Mononuclear cell (primary cell): ENCODE measurements at regions not wholly inside any gene's neighbourhood (a gene's known extent, or its start where the extent isn't known, plus 50 kb on each side); places are given as distances from the start of the nearest gene placed in this dataset.
"Not testable (repeated sequence)": the region's sequence is repeated elsewhere in the genome, so short reads cannot be mapped to it uniquely, and the experiment has no call there.

Source experiments
- H3K27me3 ChIP-seq: 2 replicates; pipeline ENCODE4 v1.6.0; 2011; ENCODE audit warnings: low read length, control low read depth; ENCODE audit not compliant: insufficient read depth
- H3K4me1 ChIP-seq: 2 replicates; pipeline ENCODE4 v1.5.1; 2011; ENCODE audit warnings: mild to moderate bottlenecking, low read length, control low read depth; ENCODE audit not compliant: insufficient read depth
- H3K4me3 ChIP-seq: 2 replicates; pipeline ENCODE4 v1.5.1; 2011; ENCODE audit warnings: mild to moderate bottlenecking, low read length, moderate library complexity
- H3K9me3 ChIP-seq: 2 replicates; pipeline ENCODE4 v1.5.1; 2011; ENCODE audit warnings: low read depth, mild to moderate bottlenecking, control low read depth, low read length

GRCh38 chrX:66961665-66962064 lies 322.8 kb upstream of the EDA2R start:
- Histone ChIP-seq H3K4me1 (no peaks in the 10 kb centered on the region), H3K4me3 (no peak overlapping the region), H3K27me3 (no peaks in the 10 kb centered on the region), H3K9me3 (no peaks in the 10 kb centered on the region)

- no peaks in the 10 kb centered on the region for H3K9me3 ChIP-seq
- H3K27me3 ChIP-seq = no peaks in the 10 kb centered on the region
- no peaks in the 10 kb centered on the region for H3K4me1 ChIP-seq
- no peak overlapping the region for H3K4me3 ChIP-seq
These were observed 292.8 kb upstream of the EDA2R start for GRCh38 chrX:66931713-66932112.

- not testable (repeated sequence) for H3K4me3 ChIP-seq, H3K9me3 ChIP-seq, H3K27me3 ChIP-seq, H3K4me1 ChIP-seq
These were observed 291.6 kb upstream of the EDA2R start for GRCh38 chrX:66930516-66930915.

GRCh38 chrX:66920296-66920695 lies 281.4 kb upstream of the EDA2R start:
- H3K27me3 ChIP-seq = no peaks in the 10 kb centered on the region
- no peak overlapping the region for H3K4me3 ChIP-seq
- no peaks in the 10 kb centered on the region for H3K4me1 ChIP-seq
- no peaks in the 10 kb centered on the region for H3K9me3 ChIP-seq

- no peak overlapping the region for H3K4me3 ChIP-seq
- no peaks in the 10 kb centered on the region for H3K9me3 ChIP-seq
- H3K27me3 ChIP-seq = no peaks in the 10 kb centered on the region
- H3K4me1 ChIP-seq = no peaks in the 10 kb centered on the region
These were observed 280.5 kb upstream of the EDA2R start for GRCh38 chrX:66919280-66919832.

GRCh38 chrX:66918511-66918910 lies 279.6 kb upstream of the EDA2R start:
- Histone ChIP-seq H3K4me3 (no peak overlapping the region), H3K4me1 (no peaks in the 10 kb centered on the region), H3K9me3 (no peaks in the 10 kb centered on the region), H3K27me3 (no peaks in the 10 kb centered on the region)

- no peaks in the 10 kb centered on the region for H3K27me3 ChIP-seq
- no peaks in the 10 kb centered on the region for H3K9me3 ChIP-seq
- no peaks in the 10 kb centered on the region for H3K4me1 ChIP-seq
- no peak overlapping the region for H3K4me3 ChIP-seq
These were observed 277.0 kb upstream of the EDA2R start for GRCh38 chrX:66915893-66916292.

GRCh38 chrX:66914080-66914479 lies 275.2 kb upstream of the EDA2R start:
- H3K4me1 ChIP-seq = no peaks in the 10 kb centered on the region
- no peak overlapping the region for H3K4me3 ChIP-seq
- H3K9me3 ChIP-seq = no peaks in the 10 kb centered on the region
- no peaks in the 10 kb centered on the region for H3K27me3 ChIP-seq

GRCh38 chrX:66912417-66912816 lies 273.5 kb upstream of the EDA2R start:
- Histone ChIP-seq H3K9me3 (no peaks in the 10 kb centered on the region), H3K27me3 (no peaks in the 10 kb centered on the region), H3K4me3 (no peak overlapping the region), H3K4me1 (no peaks in the 10 kb centered on the region)

GRCh38 chrX:66902081-66902480 lies 263.2 kb upstream of the EDA2R start:
- no peak overlapping the region for H3K4me3 ChIP-seq
- no peaks in the 10 kb centered on the region for H3K9me3 ChIP-seq
- H3K4me1 ChIP-seq = no peaks in the 10 kb centered on the region
- H3K27me3 ChIP-seq = no peaks in the 10 kb centered on the region

GRCh38 chrX:66900886-66901285 lies 262.0 kb upstream of the EDA2R start:
- Histone ChIP-seq H3K4me1 (no peaks in the 10 kb centered on the region), H3K9me3 (no peaks in the 10 kb centered on the region), H3K4me3 (no peak overlapping the region), H3K27me3 (no peaks in the 10 kb centered on the region)

GRCh38 chrX:66892004-66892403 lies 253.1 kb upstream of the EDA2R start:
- Histone ChIP-seq H3K4me1 (no peaks in the 10 kb centered on the region), H3K4me3 (no peak overlapping the region), H3K27me3 (no peaks in the 10 kb centered on the region), H3K9me3 (no peaks in the 10 kb centered on the region)

GRCh38 chrX:66889418-66889817 lies 250.5 kb upstream of the EDA2R start:
- Histone ChIP-seq H3K9me3 (no peaks in the 10 kb centered on the region), H3K4me1 (no peaks in the 10 kb centered on the region), H3K27me3 (no peaks in the 10 kb centered on the region)

GRCh38 chrX:66882101-66882500 lies 243.2 kb upstream of the EDA2R start:
- no peaks in the 10 kb centered on the region for H3K27me3 ChIP-seq
- no peaks in the 10 kb centered on the region for H3K9me3 ChIP-seq
- no peak overlapping the region for H3K4me3 ChIP-seq
- H3K4me1 ChIP-seq = no peaks in the 10 kb centered on the region

More at GRCh38 chrX:66889418-66889817, 250.5 kb upstream of the EDA2R start:
- no peak overlapping the region for H3K4me3 ChIP-seq

- Histone ChIP-seq H3K4me1 (no peaks in the 10 kb centered on the region), H3K9me3 (no peaks in the 10 kb centered on the region), H3K27me3 (no peaks in the 10 kb centered on the region), H3K4me3 (no peak overlapping the region)
These were observed 237.9 kb upstream of the EDA2R start for GRCh38 chrX:66876776-66877175.

GRCh38 chrX:66872771-66873170 lies 233.9 kb upstream of the EDA2R start:
- H3K4me1 ChIP-seq = no peaks in the 10 kb centered on the region
- no peaks in the 10 kb centered on the region for H3K9me3 ChIP-seq
- no peaks in the 10 kb centered on the region for H3K27me3 ChIP-seq
- H3K4me3 ChIP-seq = no peak overlapping the region
